ENCODE measurements at regions not wholly inside any gene's neighbourhood (a gene's known extent, or its start where the extent isn't known, plus 50 kb on each side); places are given as distances from the start of the nearest gene placed in this dataset.

GRCh38 chr3:40847551-40847992 is 322.8 kb downstream of the ZNF621 start (continued):
- TF ChIP-seq ATF3 (IDR thresholded peaks at IDR 0.05; ENCODE audit: insufficient read depth, low read depth, low read length), result no peak
- peak; percentile 20 for TF ChIP-seq KDM4A (IDR thresholded peaks at IDR 0.05; ENCODE audit: low read depth, low read length, severe bottlenecking)
- peak; percentile 89 for TF ChIP-seq MAX (IDR thresholded peaks at IDR 0.05)
- TF ChIP-seq EZH2 (IDR thresholded peaks at IDR 0.05; ENCODE audit: low read depth, low read length, severe bottlenecking), result no peak
- TF ChIP-seq, protein P1, sequence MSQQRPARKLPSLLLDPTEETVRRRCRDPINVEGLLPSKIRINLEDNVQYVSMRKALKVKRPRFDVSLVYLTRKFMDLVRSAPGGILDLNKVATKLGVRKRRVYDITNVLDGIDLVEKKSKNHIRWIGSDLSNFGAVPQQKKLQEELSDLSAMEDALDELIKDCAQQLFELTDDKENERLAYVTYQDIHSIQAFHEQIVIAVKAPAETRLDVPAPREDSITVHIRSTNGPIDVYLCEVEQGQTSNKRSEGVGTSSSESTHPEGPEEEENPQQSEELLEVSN (IDR thresholded peaks at IDR 0.05), result peak; percentile 55
- peak in 1 of 2 experiments; percentile 66 for TF ChIP-seq BCL11A (IDR thresholded peaks at IDR 0.05; ENCODE audit: low read depth in 2 of 2, low read length in 2 of 2)
- TF ChIP-seq CHD1 (IDR thresholded peaks at IDR 0.05; ENCODE audit: low read depth, low read length), result no peak
